Fibroblast of mammary gland (primary cell): ENCODE measurements at regions not wholly inside any gene's neighbourhood (a gene's known extent, or its start where the extent isn't known, plus 50 kb on each side); places are given as distances from the start of the nearest gene placed in this dataset.

Experiments used
- DNase-seq: peaks from one replicate; pipeline ENCODE4 v3.0.0-alpha.2; 2010; ENCODE audit warnings: low read depth
- H3K4me3 ChIP-seq: 2 replicates; pipeline ENCODE4 v1.5.1; 2011; ENCODE audit warnings: low read depth, mild to moderate bottlenecking, low read length, moderate library complexity; ENCODE audit not compliant: control insufficient read depth
- TF ChIP-seq, protein P1 (sequence below): conservative IDR thresholded peaks from 2 replicates; pipeline ENCODE4 v1.5.1; 2011; ENCODE audit warnings: low read depth, low read length, inconsistent platforms; ENCODE audit not compliant: control insufficient read depth, insufficient read depth

DNA sequence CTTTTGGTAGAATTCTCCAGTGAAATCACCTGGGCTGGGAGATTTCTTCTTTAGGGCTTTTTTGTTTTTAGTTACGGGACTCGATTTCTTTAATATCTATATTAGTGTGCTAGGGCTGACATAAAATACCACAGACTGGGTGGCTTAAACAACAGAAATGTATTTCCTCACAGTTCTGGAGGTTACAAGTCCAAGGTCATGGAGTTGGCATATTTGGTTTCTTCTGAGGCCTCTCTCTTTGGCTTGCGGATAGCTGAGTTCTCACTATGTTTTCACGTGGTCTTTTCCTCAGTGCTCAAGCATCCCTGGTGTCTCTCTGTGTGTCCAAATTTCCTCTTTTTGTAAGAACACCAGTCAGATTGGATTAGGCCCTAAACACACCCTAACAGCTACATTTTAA lies 208.5 kb upstream of the DTNA start:
- H3K4me3 ChIP-seq = no peak overlapping the region
- no peak for DNase-seq
- TF ChIP-seq, protein P1, sequence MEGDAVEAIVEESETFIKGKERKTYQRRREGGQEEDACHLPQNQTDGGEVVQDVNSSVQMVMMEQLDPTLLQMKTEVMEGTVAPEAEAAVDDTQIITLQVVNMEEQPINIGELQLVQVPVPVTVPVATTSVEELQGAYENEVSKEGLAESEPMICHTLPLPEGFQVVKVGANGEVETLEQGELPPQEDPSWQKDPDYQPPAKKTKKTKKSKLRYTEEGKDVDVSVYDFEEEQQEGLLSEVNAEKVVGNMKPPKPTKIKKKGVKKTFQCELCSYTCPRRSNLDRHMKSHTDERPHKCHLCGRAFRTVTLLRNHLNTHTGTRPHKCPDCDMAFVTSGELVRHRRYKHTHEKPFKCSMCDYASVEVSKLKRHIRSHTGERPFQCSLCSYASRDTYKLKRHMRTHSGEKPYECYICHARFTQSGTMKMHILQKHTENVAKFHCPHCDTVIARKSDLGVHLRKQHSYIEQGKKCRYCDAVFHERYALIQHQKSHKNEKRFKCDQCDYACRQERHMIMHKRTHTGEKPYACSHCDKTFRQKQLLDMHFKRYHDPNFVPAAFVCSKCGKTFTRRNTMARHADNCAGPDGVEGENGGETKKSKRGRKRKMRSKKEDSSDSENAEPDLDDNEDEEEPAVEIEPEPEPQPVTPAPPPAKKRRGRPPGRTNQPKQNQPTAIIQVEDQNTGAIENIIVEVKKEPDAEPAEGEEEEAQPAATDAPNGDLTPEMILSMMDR = no peak

DNA sequence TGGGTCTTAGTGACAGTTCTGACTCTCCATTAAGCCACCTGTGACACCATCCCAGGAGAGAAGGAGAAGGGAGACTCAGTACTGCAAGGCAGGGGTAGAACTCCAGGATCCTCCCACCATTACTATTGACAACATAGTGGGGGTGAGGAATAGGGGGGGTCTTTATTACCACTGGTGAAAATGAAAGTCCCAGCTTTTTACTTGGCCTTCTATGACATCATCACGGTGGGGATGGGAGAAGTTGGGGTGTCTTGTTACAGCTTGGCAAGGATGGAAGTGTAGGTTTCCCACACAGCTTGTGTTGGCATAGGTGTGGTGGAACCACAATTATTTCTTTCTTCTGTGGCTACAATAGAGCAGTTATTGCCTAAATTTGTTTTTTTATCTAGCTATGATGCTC lies 203.9 kb upstream of the DTNA start:
- DNase-seq = no peak
- TF ChIP-seq, protein P1 = no peak
- no peak overlapping the region for H3K4me3 ChIP-seq

DNA sequence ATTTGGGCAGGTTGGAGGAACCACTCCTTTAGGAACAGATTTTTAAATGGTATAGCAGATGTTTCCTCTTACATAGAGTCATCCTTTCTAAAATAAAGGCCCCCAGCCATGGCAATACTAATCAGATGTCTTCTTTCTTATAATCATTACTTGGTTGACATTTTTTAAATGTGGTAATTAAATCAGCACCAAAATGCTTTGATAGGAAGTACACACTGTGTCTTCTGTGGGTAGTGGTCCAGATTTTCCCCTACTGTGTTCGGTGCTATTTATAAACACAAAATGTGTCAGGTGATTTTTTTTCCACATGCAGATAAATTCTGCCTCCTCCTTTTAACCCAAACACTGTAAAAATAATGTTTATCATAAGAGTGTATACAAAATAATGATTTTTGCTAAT lies 200.9 kb upstream of the DTNA start:
- H3K4me3 ChIP-seq = no peak overlapping the region
- TF ChIP-seq, protein P1 = no peak
- DNase-seq = no peak

DNA sequence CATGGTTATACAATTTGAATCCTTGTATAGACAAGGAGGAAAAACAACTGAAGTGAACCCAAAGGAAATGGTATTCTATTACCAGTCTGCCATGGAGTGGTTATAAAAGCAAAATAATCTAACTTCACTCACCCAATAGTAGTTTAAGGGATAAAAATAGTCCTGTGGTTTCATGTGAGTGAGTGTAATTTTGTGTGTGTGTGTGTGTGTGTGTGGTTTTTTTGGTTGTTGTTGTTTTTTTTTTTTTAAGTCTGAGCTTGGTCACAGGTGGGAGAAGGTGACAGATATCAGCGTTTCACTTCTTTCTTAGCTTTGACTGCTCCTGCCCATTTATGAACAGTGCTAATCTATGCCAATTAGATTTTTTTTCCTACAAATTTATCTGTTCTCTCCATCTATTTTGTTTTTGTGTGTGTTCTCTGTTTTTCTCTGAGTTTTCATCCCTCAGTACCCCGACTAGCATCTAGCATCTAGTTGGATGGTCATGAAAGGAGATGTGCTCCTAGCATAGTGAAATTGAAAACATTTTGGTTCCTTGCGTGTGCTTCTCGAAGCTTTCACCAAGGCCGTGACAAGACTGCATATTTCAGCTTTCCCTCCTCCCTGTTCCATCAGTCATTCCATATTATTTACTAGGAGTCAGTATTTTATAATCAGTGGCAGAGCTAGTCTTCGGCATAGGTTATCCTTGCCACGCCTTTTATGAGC lies 200.1 kb upstream of the DTNA start:
- TF ChIP-seq, protein P1 = no peak
- DNase-seq = no peak
- no peak overlapping the region for H3K4me3 ChIP-seq

DNA sequence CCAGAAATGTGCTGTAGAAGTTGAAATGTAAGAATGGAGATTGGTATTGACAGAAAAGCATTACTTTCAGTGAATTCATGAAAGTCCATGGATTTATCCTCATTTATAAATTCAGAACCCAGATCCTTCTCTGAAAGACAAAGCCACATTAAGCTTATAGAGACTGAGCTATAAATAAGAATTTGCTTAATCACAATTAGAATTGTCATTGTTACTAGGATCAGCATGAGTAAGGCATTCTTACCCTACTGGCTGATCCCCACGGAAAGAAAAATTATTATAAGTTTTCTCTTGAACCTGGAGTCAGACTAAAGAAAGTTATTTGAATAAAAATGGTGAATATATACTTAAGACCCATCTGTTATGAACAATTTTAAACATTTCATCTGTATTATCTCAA lies 199.2 kb upstream of the DTNA start:
- H3K4me3 ChIP-seq = no peak overlapping the region
- TF ChIP-seq, protein P1 = no peak
- no peak for DNase-seq

DNA sequence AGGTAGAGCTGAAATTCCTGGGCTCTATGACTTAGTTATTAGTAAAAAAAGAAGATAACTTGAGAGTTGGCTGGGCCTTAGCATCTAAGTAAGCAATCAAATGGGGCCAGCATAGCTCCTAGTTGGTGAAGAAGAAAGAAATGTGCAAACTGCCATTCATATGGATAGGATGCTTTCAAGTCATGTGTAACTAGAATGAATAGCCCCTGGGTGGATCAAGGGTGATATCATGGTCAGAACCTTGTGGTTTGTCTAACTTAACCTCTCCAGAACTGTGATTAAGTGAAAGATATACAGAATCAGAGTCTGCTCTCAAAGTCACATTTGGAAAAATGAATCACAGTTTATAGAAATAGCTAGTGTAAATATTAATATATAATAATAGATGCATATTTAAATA lies 198.7 kb upstream of the DTNA start:
- TF ChIP-seq, protein P1 = no peak

DNA sequence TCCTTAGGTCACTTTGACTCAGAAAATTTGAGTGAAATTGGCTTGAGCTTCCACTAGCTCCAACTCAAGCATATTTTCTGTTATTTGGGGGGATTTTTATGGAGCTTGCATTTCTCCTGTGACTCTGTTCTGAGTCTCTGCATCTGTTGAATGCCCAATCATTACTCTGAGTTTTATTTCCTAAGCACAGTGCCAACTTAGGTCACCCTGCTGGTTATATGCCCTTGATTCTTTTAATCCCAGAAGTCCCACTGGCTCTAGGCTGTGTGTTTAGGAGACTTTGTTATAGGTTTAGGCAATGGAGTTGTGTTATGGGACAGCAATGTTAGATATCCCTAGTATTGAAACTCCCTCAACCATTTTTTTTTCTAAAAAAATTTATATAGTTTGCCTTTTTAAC lies 198.2 kb upstream of the DTNA start:
- no peak overlapping the region for H3K4me3 ChIP-seq
- no peak for DNase-seq
- TF ChIP-seq, protein P1 = no peak

More for the DNA sequence above, 198.7 kb upstream of the DTNA start:
- H3K4me3 ChIP-seq = no peak overlapping the region
- DNase-seq = no peak
